HG03354 (cell line): ENCODE measurements at regions not wholly inside any gene's neighbourhood (a gene's known extent, or its start where the extent isn't known, plus 50 kb on each side); places are given as distances from the start of the nearest gene placed in this dataset.

ENCODE experiments used
- ATAC-seq: cut with Tn5 transposase; IDR thresholded peaks from one replicate; pipeline ENCODE4 v1.9.1; 2021; ENCODE audit warnings: mild to moderate bottlenecking; ENCODE audit not compliant: unreplicated experiment, poor library complexity, severe bottlenecking

DNA sequence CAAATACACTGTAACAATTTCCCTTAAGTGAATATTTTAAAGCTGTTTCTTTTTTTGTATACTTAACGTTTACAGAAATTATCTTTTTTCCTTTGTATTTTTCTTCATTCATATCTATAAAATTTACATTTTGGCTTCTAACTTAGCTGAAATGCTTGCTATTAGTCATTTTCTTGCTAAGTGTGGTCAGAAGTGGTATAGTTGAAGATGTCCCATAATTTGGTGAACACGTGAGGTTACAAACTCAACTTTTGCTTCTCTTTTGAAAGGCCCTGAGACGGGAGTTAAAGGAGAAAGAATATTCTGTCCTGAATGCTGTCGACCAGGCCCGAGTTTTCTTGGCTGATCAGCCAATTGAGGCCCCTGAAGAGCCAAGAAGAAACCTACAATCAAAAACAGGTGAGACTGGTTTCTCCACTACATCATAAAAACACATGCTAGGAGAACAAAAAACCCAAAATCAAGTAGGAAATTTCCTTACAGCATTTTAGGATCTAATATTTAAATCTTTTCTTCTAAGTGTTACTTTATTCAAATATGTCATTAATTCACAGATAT is 445.0 kb downstream of the UTRN start:
- ATAC-seq = peak; percentile 46

DNA sequence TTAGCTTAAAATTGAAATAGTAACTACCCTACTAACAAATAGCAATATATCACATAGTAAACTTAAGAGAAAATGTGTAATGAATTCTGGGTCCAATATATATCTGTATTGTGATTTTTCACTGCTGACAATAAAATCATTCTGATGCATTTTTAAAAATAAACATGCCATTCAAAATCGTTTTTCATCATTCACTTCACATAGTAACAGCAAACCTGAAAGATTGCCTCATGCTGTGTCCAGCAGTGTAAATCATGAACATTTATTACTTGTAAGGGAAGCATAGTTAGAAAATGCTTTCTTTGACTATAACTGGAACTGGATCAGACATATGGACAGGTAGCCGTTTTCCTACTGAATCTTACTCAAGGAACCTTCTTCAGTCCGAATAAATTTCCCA is 446.1 kb downstream of the UTRN start:
- ATAC-seq = no peak

DNA sequence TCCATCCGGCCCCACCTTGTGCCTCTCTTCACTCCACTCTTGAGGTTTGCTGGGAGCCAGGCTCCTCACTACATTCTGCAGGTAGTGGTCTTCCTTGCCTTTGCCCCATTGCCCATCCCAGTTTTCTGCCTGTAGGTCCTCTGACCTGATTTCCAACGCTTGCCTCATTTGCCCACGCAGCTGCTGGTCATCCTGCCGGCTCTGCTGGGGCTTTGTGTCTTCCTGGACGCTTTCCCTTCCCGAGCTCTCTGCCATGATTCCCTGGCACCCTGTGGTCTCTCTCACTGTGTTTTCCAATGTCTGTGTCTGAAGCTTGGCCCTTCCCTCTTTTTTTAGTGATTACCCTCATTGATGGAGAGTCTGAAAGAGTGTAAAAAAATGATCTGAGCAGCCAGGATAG is 451.6 kb downstream of the UTRN start:
- ATAC-seq = no peak

DNA sequence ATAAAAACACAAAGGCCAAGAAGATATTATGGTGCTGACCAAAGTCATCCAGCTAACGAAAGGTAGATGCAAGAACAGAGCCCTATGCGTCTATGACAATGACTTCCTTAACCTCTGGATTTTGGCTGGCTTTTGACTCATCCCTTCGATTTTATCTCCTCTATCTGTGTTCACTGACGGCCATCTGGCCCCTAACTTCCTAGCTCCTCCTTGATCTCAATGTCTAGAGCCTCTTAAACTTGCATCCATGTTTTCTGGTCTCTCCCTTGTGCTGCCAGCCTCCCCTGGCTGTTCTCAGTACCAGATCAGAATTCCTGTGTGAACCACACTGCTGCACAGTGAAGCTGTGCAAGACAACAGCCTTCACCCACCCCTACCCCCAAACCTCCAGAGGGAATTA is 452.9 kb downstream of the UTRN start:
- no peak for ATAC-seq

DNA sequence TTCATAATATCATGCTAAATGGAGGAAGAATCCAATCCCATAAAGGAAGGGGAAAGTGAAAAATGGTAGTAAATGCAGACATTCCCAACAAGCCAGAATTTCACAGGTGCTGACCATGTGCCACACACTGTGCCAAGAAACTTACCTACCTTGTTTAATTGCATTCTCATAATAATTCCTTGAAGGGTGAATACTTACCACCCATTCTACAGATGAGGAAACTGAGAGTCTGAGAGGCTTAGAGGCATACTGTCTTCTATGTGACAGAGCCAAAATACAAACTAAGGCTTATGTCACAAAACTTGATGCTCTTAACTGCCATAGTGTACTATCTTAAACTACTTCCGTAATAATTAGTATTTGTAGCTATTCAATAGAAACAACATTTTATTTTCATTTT is 454.7 kb downstream of the UTRN start:
- ATAC-seq = no peak

DNA sequence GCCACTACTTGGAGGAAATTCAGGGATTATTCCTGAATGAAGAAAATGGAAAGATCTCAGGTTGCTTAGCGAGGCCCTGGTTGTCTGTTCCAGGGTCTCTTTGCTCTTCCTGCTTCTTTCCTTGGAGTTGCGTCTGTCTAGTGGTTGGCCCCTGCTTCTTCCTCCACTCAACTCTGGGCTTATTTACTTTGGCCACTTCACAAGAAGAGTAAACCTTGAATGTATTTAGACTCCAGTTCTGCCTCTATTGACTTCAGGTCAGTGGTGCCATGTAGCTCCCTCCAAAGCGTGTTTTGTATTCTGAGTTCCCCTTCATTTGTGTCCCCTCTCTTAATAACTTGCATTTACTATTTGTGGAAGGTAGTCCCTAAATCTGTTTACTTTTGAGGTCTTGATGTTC is 456.5 kb downstream of the UTRN start:
- ATAC-seq = no peak

DNA sequence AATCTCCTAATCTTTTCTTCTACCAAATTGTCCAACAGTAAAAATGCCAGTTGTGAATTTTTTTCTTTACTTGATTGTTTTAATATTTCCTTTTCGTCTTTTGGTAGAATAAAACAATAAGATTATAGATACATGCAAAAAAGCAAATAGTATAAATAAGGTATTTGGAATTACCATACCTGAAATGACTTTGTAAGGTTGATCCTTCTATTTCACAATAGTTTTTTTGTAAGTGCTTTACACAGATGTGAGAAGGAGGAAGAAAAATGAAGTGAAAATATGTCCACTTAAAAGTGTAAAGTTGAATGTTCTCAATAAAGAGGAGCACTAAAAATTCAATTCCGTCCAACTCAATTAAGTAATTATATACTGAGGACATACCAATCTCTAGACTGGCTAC is 457.6 kb downstream of the UTRN start:
- ATAC-seq = no peak

DNA sequence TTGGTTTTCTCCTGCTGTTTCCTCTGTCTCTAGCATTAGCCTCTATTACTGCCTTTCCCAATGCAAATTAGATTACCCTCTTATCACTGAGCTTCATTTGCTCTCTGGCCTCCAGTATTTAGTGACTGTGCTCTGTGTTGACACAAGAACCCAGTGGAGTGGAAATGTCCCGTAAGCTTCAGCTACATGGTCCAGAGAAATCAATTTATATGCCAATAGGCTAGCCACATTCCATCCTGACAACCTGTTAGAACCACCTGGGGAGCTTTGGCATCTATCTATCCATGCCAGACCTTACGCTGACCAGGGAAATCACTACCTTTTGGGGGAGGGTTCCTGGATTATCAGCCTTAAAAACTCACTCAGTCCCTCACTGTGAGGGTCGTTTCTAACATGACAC is 459.6 kb downstream of the UTRN start:
- no peak for ATAC-seq

DNA sequence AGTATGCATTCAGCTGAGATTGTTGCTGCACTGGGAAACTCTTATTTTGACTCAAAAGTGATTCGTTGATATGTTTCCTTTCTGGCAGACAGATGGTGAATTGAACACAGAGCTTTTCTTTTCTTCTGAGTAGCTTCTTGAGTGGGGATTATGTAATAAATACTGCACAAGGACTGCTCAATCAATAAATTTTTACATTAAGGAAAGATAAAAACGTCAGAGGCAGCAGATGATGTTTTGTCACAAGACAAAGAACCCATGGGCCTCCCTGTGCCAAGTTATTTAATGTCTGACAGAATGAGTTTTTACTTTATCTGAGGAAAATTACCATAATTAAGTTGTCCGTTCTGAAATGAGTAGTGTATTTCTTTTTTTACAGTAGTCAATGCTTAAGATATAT is 460.3 kb downstream of the UTRN start:
- no peak for ATAC-seq

DNA sequence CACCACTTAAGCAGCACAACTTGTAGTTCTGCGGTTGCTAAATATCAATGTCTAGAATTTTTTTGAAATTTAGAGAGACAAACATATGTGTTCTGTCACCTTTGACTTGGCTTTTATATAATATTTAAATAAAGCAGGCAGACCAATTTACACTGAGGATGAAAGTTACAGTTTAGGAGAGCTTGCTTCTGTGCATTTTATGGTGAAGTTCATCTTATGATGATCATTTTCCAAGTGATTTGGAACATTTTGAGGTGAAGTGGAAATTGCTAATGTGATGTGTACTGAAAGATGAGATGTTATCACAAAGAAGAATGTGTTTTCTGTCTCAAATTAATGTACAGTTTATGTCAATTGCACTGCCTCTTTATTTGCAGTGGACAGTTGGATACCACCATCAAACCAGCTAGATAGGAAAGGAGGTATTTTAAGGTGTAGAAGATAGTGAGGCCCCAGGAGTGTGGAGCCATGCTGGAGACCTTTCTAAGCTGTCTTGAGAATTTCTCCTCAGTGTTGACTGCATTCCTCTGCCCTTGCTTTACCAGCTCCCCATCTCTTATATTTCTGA is 461.9 kb downstream of the UTRN start:
- ATAC-seq = no peak

DNA sequence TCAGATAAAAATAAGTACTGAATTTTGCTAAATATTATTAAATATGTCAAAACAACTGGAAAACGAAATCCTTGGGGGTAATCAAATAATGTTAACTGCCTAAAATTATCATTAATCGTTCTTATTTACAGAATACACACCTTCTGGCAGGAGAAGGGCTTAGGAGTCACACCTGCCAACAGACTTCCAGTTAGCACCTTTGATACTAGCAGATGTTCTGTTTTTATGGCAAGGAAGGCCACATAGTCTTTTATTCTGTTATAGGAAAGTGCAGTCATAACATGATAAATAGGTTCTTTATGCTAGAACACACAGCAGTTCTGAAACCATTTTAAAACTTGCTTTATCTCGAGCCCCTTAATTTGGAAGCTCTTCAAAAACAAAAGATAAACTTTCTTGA is 464.1 kb downstream of the UTRN start:
- no peak for ATAC-seq

DNA sequence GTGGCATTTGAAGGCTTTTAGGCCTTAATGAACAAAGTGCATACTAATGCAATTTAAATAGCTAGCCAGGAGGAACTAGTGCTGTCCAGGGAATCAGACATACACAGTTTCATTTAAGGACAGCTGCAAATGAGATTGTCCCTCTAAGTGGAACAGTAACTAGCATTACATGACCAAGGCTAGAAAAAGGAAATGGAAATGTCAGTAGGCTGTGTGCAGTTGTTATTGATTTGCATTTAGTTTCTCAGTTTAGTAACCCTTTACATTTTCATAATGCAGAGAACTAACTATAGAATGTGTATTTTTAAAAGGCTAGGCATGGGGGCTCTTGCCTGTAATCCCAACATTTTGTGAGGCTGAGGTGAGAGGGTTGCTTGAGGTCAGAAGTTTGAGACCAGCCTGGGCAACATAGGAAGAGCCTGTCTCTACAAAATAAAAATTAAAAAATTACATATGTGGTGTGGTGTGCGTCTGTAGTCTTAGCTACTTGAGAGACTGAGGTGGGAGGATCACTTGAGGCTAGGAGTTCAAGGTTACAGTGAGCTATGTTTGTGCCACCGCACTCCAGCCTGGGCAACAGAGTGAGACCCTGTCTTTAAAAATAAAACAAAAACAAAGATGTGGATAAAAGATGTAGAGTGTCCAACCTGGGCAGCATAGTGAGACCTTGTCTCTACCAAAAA is 468.0 kb downstream of the UTRN start:
- ATAC-seq = peak; percentile 98

DNA sequence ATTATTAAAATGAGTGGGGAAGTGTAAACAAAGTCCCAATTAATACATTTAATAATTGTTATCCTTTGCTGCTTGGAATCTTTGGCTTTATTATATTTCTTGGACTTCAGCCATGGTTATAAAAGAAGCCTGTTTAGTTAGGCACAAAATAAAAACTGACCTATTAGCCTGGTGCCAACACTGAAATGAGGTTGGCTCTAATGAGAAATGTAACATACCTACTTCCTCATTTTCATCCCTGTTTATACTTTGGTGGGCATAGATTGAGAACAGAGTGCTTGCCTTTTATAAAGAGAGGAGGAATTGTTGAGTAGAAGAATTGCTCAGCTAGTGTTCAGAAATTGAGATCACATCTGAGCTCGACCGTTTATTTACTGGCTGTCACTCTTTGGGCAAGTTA is 471.3 kb downstream of the UTRN start:
- no peak for ATAC-seq

DNA sequence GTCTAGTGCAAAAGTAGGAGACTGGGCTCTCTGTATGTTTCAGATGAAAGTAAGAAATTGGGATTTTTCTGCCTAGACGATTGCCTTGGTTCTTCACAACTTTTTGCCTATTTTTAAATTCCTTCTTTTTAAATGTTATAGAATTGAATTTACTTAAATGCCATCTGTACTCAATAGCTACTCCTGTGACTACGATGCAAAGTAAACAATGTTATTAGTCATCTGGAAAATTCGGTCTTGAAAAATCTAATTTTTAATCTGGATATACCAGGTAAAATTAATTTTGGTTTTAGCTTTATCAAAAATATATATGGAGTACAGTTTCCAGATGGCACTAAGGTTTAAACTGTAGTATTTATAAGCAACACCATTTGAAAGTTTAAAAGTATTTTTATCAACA is 472.2 kb downstream of the UTRN start:
- ATAC-seq = no peak

DNA sequence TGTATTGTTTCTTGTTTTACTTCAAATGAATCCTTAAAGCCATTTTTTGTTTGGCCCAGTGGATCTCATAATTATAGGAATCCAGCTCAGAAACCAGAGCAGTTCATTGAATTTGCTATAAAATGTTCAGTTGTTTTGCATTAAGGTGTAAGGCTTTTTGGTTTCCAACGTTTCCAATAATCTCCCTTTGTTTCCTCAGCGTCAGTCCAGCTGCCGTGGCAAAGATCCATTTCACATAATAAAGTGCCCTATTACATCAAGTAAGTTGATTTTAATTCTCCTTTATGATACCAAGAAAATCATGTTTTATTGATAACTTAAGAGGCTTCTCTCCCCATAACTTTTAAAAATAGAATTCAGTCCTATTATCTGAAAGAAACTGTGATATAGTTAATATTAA is 472.6 kb downstream of the UTRN start:
- ATAC-seq = no peak

DNA sequence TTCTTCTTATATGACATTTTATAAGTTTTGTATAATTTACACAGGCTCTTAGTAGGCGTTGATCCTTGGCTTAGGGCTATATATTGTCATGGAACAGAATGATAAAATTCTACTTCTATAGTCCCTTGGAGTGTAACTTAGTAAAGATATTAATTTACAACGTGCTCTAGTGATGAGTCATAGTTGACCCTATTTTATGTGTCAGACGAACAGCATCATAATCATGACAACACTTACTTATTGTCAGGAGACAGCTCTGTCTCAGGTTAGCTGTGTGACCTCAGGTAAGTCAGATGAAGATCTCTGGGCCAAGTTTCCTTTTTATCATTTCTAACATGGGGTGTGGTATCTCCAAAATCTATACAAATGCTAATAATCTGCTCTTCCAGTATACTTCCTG is 473.5 kb downstream of the UTRN start:
- ATAC-seq = peak; percentile 75

DNA sequence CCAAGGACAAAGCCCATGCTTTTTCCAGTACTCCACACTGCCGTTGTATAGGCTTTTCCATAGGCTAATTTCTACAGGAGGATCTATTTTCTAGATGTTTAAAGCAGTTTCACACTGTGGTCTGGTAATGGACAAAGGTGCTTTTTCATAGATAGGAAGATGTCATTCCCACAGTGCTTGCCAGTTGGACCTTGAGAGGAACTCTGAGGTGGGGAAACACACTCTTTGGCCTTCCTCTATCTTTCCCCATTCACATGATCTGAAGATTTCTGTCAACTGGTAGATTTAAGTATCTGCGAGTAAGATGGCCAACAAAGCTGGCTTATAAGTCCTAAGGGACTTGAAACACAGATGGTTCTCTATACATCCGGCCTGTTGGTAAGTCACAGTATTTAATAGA is 477.3 kb downstream of the UTRN start:
- no peak for ATAC-seq

DNA sequence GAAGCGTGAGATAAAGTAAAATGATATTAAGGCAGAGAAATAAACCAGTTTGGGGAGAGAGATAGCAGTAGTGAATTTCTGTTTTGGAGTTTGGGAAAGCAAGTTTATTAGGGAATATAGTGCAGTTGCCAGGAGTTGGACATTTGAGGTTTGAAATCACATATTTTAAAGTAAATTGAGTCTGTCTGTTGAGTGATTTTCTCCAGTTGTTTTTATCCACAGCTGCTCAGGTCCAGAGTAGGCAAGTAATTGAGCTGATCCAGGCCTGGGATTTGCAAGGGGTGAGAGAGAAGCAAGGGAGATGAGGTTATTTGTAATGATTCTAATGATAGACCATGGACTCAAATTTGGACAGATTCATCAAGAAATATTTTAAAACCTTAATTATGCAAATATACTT is 481.9 kb downstream of the UTRN start:
- ATAC-seq = no peak

DNA sequence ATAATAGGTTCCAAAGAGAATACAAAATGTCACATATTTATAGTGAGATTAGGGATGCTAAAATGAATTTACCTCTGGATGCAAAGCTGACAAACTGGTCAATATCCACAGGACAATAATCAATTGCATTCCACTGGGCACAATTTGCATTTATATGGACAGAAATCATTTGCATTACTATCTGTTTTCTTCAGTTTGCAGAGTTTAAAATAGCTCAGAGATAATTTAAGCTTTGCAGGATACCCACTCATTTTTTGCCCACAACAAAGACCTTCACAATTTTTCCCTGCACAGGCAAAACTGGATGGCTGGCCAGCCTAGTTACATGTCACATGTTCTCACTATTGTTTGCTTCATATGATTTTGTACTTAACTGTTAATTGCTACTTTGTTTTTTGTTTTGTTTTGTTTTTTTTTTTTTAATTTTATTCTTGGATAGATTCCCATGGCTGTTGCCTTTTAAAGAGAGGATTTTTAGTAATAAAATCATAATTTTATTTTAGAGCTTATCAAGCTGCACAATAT is 483.5 kb downstream of the UTRN start:
- no peak for ATAC-seq

DNA sequence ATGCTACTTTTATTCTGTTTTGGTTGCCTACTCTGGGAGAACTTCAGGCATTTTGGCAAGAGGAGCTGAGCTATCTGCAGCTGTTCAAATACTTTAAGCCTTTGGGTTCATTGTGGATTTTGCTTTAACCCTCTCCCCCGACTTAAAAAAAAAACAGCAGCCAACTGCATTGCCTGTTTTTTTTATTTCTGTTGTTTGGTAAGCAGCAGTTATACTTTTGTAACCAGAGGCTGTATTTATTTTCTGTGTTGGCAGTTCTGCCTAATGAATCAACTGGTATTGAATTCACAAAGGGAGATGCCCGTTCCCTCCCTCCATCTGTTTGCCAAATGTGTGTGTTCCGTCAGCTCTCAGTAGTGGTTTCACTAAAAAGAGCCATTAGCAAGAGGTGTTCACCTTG is 484.0 kb downstream of the UTRN start:
- ATAC-seq = no peak

DNA sequence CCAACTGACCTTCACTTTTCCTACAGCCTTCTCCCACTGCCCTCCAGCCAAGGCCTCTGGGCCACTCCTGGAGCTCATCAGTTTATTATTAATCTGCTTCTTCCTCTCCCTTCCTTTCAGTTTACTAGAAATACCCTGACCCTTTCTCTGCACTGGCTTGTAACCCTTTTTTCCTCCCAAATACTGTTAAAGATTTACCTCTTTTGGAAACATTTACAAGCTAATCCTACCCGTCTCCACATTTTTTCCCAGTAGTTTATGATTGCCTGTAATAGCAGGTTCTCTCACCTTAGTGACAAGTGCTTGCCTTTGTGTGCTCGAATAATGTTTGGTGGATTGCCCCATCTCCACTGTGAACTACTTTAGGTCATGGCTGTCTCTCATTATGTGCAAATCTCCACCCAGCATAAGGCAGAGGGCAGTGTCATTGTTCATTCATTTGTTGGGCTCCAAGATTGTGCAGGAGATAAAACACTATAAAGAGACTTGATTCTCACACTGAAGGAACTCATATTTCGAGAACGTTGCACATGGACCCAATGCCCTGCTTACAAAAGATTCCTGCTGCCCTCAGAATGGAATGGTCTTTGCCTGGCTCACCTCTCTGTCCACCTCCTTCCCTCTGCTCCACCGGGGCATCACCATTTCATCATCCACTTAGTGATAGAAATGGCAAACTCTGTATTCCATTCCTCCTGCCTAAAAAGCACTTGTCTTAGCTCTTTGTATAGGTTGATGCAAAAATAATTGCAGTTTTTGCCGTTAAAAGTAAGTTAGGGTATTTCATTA is 491.1 kb downstream of the UTRN start:
- ATAC-seq = no peak
